WTC11 (cell line): ENCODE measurements at regions not wholly inside any gene's neighbourhood (a gene's known extent, or its start where the extent isn't known, plus 50 kb on each side); places are given as distances from the start of the nearest gene placed in this dataset.
"Not testable (repeated sequence)": the region's sequence is repeated elsewhere in the genome, so short reads cannot be mapped to it uniquely, and the experiment has no call there.

Source experiments
- ATAC-seq: fragments of 200-7000 bp; cut with Tn5 transposase; 2 replicates; pipeline ENCODE4 v1.10.0; 2021; ENCODE audit warnings: mild to moderate bottlenecking, moderate library complexity
- CTCF ChIA-PET: fragments of 300-600 bp; sonication (Branson Sonifier 250); formaldehyde crosslinking; loops from one replicate; lab custom pipeline; 2021; ENCODE audit warnings: antibody characterized with exemption; lab: Charles Lee
- POLR2A ChIA-PET: fragments of 350-600 bp; sonication (Branson Sonifier 250); formaldehyde crosslinking; loops from one replicate; lab custom pipeline; 2021; ENCODE audit warnings: antibody characterized with exemption; lab: Charles Lee
- DNase-seq: peaks from one replicate; pipeline ENCODE4 v3.0.0; 2021; ENCODE audit warnings: low spot score
- H3K27ac Mint-ChIP-seq: 2 replicates; pipeline ENCODE4 v1.8.0; 2021; ENCODE audit warnings: mixed read lengths
- H3K27me3 Mint-ChIP-seq: 2 replicates; pipeline ENCODE4 v1.8.0; 2021; ENCODE audit warnings: low read depth, mild to moderate bottlenecking, moderate library complexity, mixed read lengths
- H3K36me3 Mint-ChIP-seq: 2 replicates; pipeline ENCODE4 v1.8.0; 2021; ENCODE audit warnings: mixed read lengths
- H3K4me1 Mint-ChIP-seq: 2 replicates; pipeline ENCODE4 v1.8.0; 2022; ENCODE audit warnings: mixed read lengths
- H3K4me3 Mint-ChIP-seq: 2 replicates; pipeline ENCODE4 v1.8.0; 2021; ENCODE audit warnings: mild to moderate bottlenecking, moderate library complexity, mixed read lengths
- H3K9me3 Mint-ChIP-seq: 2 replicates; pipeline ENCODE4 v1.8.0; 2021; ENCODE audit warnings: mixed read lengths
- CTCF ChIP-seq: fragments of 200-600 bp; IDR thresholded peaks from 2 replicates; pipeline ENCODE4 v1.8.0; 2022; ENCODE audit warnings: antibody characterized with exemption
- ESRRA ChIP-seq: sonication (generic); formaldehyde crosslinking; IDR thresholded peaks from 2 replicates; pipeline ENCODE4 v1.8.1; 2022; ENCODE audit warnings: mild to moderate bottlenecking, missing genetic modification reagents, borderline replicate concordance
- IRF1 ChIP-seq: sonication (generic); formaldehyde crosslinking; IDR thresholded peaks from 2 replicates; pipeline ENCODE4 v1.8.0; 2023; ENCODE audit warnings: missing genetic modification reagents
- NFYB ChIP-seq: sonication (generic); formaldehyde crosslinking; conservative IDR thresholded peaks from 2 replicates; pipeline ENCODE4 v1.8.0; 2022; ENCODE audit warnings: low read depth, missing genetic modification reagents
- PRDM15 ChIP-seq: sonication (generic); formaldehyde crosslinking; IDR thresholded peaks from 2 replicates; pipeline ENCODE4 v1.8.0; 2022; ENCODE audit warnings: missing genetic modification reagents
- PRRX2 ChIP-seq: fragments of 250-450 bp; sonication (Bioruptor Pico); IDR thresholded peaks from 2 replicates; pipeline ENCODE4 v1.8.0; 2021; ENCODE audit warnings: mild to moderate bottlenecking
- SMAD4 ChIP-seq: sonication (generic); formaldehyde crosslinking; IDR thresholded peaks from 2 replicates; pipeline ENCODE4 v1.8.0; 2022; ENCODE audit warnings: mild to moderate bottlenecking, missing genetic modification reagents
- SOX15 ChIP-seq: fragments of 250-450 bp; sonication (Bioruptor Pico); IDR thresholded peaks from 2 replicates; pipeline ENCODE4 v1.9.0; 2021; ENCODE audit warnings: mild to moderate bottlenecking
- STAT6 ChIP-seq: sonication (generic); formaldehyde crosslinking; conservative IDR thresholded peaks from 2 replicates; pipeline ENCODE4 v1.8.1; 2023; ENCODE audit warnings: mild to moderate bottlenecking, low read depth, missing genetic modification reagents, moderate library complexity
- TEAD1 ChIP-seq: sonication (generic); formaldehyde crosslinking; IDR thresholded peaks from 2 replicates; pipeline ENCODE4 v1.8.0; 2022; ENCODE audit warnings: mild to moderate bottlenecking, missing genetic modification reagents
- ZNF138 ChIP-seq: sonication (generic); formaldehyde crosslinking; conservative IDR thresholded peaks from 2 replicates; pipeline ENCODE4 v1.8.1; 2022; ENCODE audit warnings: mild to moderate bottlenecking, moderate library complexity, missing genetic modification reagents
- ZNF317 ChIP-seq: sonication (generic); formaldehyde crosslinking; IDR thresholded peaks from 2 replicates; pipeline ENCODE4 v1.8.1; 2023; ENCODE audit warnings: low read depth, mild to moderate bottlenecking, moderate library complexity, missing genetic modification reagents, borderline replicate concordance
- ZNF671 ChIP-seq: fragments of 250-450 bp; sonication (Bioruptor Pico); IDR thresholded peaks from 2 replicates; pipeline ENCODE4 v1.8.0; 2021; ENCODE audit warnings: mild to moderate bottlenecking
- ZSCAN18 ChIP-seq: fragments of 250-450 bp; sonication (Bioruptor Pico); IDR thresholded peaks from 2 replicates; pipeline ENCODE4 v2.1.2; 2022; ENCODE audit warnings: mild to moderate bottlenecking, moderate library complexity

GRCh38 chr6:74177506-74177905 lies 481.5 kb downstream of the CD109 start:
- ATAC-seq = no peak
- POLR2A ChIA-PET = no interaction called here
- TF ChIP-seq IRF1 (CRISPR knock-in tag) = no peak
- TF ChIP-seq ZNF317 = no peak
- no peak for TF ChIP-seq TEAD1
- TF ChIP-seq ZNF138 = no peak
- TF ChIP-seq NFYB = no peak
- no peak for TF ChIP-seq SOX15
- TF ChIP-seq CTCF = no peak
- no peak for TF ChIP-seq STAT6 (CRISPR knock-in tag)
- TF ChIP-seq ESRRA (CRISPR knock-in tag) = no peak
- no peak for TF ChIP-seq ZNF671 (CRISPR knock-in tag)
- TF ChIP-seq PRDM15 = no peak
- no peak for TF ChIP-seq ZSCAN18 (CRISPR knock-in tag)
- no peak for TF ChIP-seq PRRX2 (CRISPR knock-in tag)
- TF ChIP-seq SMAD4 (CRISPR knock-in tag) = no peak
- TF ChIP-seq, all 79 proteins: peak for 0
- no peaks in the 10 kb centered on the region for H3K27me3 Mint-ChIP-seq
- no peak for DNase-seq
- CTCF ChIA-PET = no interaction called here
- H3K9me3 Mint-ChIP-seq = no peaks in the 10 kb centered on the region
- no peak overlapping the region for H3K4me3 Mint-ChIP-seq
- no peaks in the 10 kb centered on the region for H3K36me3 Mint-ChIP-seq
- H3K4me1 Mint-ChIP-seq = no peaks in the 10 kb centered on the region
- H3K27ac Mint-ChIP-seq = no peak overlapping the region

- H3K36me3 Mint-ChIP-seq, H3K4me3 Mint-ChIP-seq: not testable (repeated sequence)
Observed at GRCh38 chr6:74170550-74170949, 474.5 kb downstream of the CD109 start.

More at GRCh38 chr6:74170550-74170949, 474.5 kb downstream of the CD109 start:
- H3K27ac Mint-ChIP-seq, DNase-seq, H3K4me1 Mint-ChIP-seq, H3K27me3 Mint-ChIP-seq, H3K9me3 Mint-ChIP-seq, ATAC-seq, POLR2A ChIA-PET: not testable (repeated sequence)
- CTCF ChIA-PET = interaction anchor here (1.0 kb wide), 1 partner anchor 52 kb away, joined by 3 read pairs; no protein-coding TSS in a partner anchor
